ENCODE measurements at regions not wholly inside any gene's neighbourhood (a gene's known extent, or its start where the extent isn't known, plus 50 kb on each side); places are given as distances from the start of the nearest gene placed in this dataset.

DNA sequence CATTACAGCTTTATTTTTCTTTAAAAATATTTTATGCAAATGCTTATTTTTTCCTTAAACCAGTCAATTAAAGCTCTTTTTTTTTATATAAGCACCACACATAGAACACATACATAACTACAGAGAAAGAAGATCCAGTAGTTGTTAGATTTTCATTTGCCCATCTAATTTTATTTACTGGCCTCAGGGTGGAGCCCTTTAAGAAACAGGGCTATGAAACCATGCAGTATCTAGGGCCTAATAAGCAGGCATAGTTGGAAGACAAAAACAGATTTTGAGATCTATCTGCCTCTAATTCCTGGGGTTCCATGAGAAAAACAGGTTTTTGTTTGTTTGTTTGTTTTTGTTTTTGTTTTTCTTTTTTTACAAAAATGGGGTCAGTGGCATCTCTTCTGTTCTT is 120.6 kb downstream of the BCHE start:
- DNase-seq, result no peak
- no peaks in the 10 kb centered on the region for H3K4me1 Mint-ChIP-seq
- POLR2A ChIA-PET, result no interaction called here
- CTCF ChIA-PET, result no interaction called here
- Histone ChIP-seq H3K4me3 (ENCODE audit: low read length) (no peak overlapping the region), H3K9me3 (ENCODE audit: low read length) (no peaks in the 10 kb centered on the region), H3K4me1 (ENCODE audit: insufficient read depth, low read length) (no peaks in the 10 kb centered on the region), H3K27ac (ENCODE audit: low read depth, low read length) (no peak overlapping the region), H3K27me3 (ENCODE audit: insufficient read depth, low read length, poor library complexity, severe bottlenecking) (no peaks in the 10 kb centered on the region), H3K36me3 (ENCODE audit: insufficient read depth, low read length) (no peaks in the 10 kb centered on the region)
- no peaks in the 10 kb centered on the region for H3K36me3 Mint-ChIP-seq
- no peak overlapping the region for H3K4me3 Mint-ChIP-seq
- peaks cover 2 to 18% (median 8%) of the 10 kb centered on the region in 5 donors for H3K9me3 Mint-ChIP-seq
- no peaks in the 10 kb centered on the region for H3K27me3 Mint-ChIP-seq
- H3K27ac Mint-ChIP-seq, result no peak overlapping the region

DNA sequence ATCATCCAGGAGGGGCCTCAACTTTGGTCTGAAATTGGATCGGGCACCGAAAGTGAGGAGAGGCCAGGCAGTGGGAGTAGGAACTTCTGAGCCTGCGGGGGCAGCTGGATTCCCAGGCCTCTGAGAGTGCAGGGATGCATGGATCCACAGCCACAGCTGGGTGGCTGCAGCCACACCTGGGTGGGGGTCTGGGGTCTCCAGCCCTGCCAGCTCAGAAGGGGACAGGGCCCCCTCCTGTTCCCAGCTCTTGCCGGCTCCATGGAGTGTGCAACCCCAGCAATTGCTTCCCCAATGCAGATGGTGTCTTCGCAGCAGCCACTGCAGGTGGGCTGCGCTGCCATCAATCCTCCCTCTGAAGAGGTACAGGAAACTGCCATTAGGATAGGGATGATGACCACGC is 123.7 kb downstream of the BCHE start:
- Histone ChIP-seq H3K9me3 (ENCODE audit: low read length) (no peaks in the 10 kb centered on the region), H3K4me1 (ENCODE audit: insufficient read depth, low read length) (no peaks in the 10 kb centered on the region), H3K27me3 (ENCODE audit: insufficient read depth, low read length, poor library complexity, severe bottlenecking) (no peaks in the 10 kb centered on the region), H3K27ac (ENCODE audit: low read depth, low read length) (no peak overlapping the region), H3K4me3 (ENCODE audit: low read length) (no peak overlapping the region), H3K36me3 (ENCODE audit: insufficient read depth, low read length) (no peaks in the 10 kb centered on the region)
- Mint-ChIP-seq H3K36me3 (no peaks in the 10 kb centered on the region), H3K4me3 (no peak overlapping the region), H3K27me3 (no peaks in the 10 kb centered on the region), H3K4me1 (no peaks in the 10 kb centered on the region), H3K9me3 (peaks cover 2 to 17% (median 7%) of the 10 kb centered on the region in 5 donors), H3K27ac (no peak overlapping the region)
- no peak for DNase-seq
- CTCF ChIA-PET, result no interaction called here
- POLR2A ChIA-PET, result no interaction called here

DNA sequence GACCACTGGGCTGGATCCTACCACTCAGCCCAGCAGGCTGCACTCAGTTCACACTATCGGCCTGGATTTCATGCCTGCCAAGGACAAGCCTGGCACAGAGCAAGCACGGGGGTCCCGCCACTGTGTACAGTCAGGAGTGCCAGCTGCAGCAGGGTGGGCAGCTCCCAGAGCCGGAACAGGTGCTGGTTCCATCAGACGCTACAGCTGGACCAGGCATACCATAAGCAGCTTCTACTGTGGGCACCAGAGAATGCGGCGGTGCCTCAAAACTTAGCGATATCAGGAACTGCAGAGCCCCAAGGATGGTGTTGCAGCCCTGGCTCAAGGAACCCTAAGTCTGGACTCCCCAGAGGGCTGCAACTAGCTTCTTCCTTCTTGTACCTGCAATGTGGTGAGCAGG is 124.8 kb downstream of the BCHE start:
- no peaks in the 10 kb centered on the region for H3K9me3 ChIP-seq (ENCODE audit: low read length)
- Mint-ChIP-seq H3K4me1 (no peaks in the 10 kb centered on the region), H3K9me3 (peaks cover 2 to 14% (median 6%) of the 10 kb centered on the region in 5 donors), H3K27me3 (no peaks in the 10 kb centered on the region), H3K4me3 (no peak overlapping the region), H3K36me3 (no peaks in the 10 kb centered on the region), H3K27ac (no peak overlapping the region)
- DNase-seq, result no peak
- no peaks in the 10 kb centered on the region for H3K36me3 ChIP-seq (ENCODE audit: insufficient read depth, low read length)
- POLR2A ChIA-PET, result no interaction called here
- no peak overlapping the region for H3K4me3 ChIP-seq (ENCODE audit: low read length)
- H3K4me1 ChIP-seq (ENCODE audit: insufficient read depth, low read length), result no peaks in the 10 kb centered on the region
- CTCF ChIA-PET, result no interaction called here
- H3K27me3 ChIP-seq (ENCODE audit: insufficient read depth, low read length, poor library complexity, severe bottlenecking), result no peaks in the 10 kb centered on the region
- H3K27ac ChIP-seq (ENCODE audit: low read depth, low read length), result no peak overlapping the region

DNA sequence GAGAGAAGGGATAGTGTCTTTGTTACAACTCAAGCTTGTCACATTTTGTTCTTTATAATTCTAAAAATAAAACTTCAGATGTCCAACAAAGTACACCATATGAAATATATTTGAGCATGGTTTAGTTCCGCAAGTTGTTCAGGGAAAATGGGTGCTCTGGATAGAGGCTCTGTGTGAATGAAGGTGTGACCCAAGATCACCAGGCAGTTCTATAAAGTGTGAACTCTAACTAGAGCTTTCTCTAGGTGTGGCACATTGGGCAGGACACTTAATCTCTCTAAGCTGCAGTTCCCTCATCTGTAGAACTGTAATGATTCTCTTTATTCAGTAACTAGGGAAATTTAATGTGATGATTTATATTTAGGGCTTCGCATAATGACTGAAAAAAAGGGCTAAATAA is 139.3 kb downstream of the BCHE start:
- Histone ChIP-seq H3K36me3 (ENCODE audit: insufficient read depth, low read length) (no peaks in the 10 kb centered on the region), H3K4me1 (ENCODE audit: insufficient read depth, low read length) (no peaks in the 10 kb centered on the region), H3K27ac (ENCODE audit: low read depth, low read length) (no peak overlapping the region), H3K4me3 (ENCODE audit: low read length) (no peak overlapping the region), H3K9me3 (ENCODE audit: low read length) (no peaks in the 10 kb centered on the region), H3K27me3 (ENCODE audit: insufficient read depth, low read length, poor library complexity, severe bottlenecking) (no peaks in the 10 kb centered on the region)
- no peak overlapping the region for H3K4me3 Mint-ChIP-seq
- H3K27me3 Mint-ChIP-seq, result no peaks in the 10 kb centered on the region
- no peaks in the 10 kb centered on the region for H3K4me1 Mint-ChIP-seq
- H3K27ac Mint-ChIP-seq, result no peak overlapping the region
- no peaks in the 10 kb centered on the region for H3K36me3 Mint-ChIP-seq
- no peak for DNase-seq
- CTCF ChIA-PET, result no interaction called here
- POLR2A ChIA-PET, result no interaction called here
- peaks cover 2 to 16% (median 16%) of the 10 kb centered on the region in 5 donors for H3K9me3 Mint-ChIP-seq

DNA sequence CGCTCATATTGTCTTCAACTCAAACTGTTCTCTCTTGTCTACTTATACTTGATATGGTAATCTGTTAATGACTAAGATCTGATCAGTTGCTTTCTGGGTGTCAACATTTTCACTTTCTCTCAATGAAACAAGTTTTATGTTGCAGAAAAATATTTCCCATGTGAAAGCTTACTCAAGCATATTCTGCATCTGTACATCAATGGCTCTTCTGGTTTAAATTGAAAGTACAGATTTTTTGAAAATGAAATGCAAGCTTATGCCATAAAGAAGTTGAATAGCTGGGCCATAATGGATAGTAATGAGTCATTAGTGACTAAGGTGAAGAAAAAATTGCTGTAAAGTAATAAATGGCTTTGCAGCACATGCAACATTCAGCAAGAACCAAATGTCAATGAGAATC is 140.7 kb downstream of the BCHE start:
- Histone ChIP-seq H3K27ac (ENCODE audit: low read depth, low read length) (no peak overlapping the region), H3K36me3 (ENCODE audit: insufficient read depth, low read length) (no peaks in the 10 kb centered on the region), H3K27me3 (ENCODE audit: insufficient read depth, low read length, poor library complexity, severe bottlenecking) (no peaks in the 10 kb centered on the region), H3K9me3 (ENCODE audit: low read length) (no peaks in the 10 kb centered on the region), H3K4me1 (ENCODE audit: insufficient read depth, low read length) (no peaks in the 10 kb centered on the region), H3K4me3 (ENCODE audit: low read length) (no peak overlapping the region)
- no peaks in the 10 kb centered on the region for H3K27me3 Mint-ChIP-seq
- ChIA-PET CTCF (no interaction called here), POLR2A (no interaction called here)
- no peak overlapping the region for H3K4me3 Mint-ChIP-seq
- H3K27ac Mint-ChIP-seq, result no peak overlapping the region
- no peaks in the 10 kb centered on the region for H3K4me1 Mint-ChIP-seq
- H3K9me3 Mint-ChIP-seq, result peaks cover 9 to 21% (median 13%) of the 10 kb centered on the region in 5 donors
- no peaks in the 10 kb centered on the region for H3K36me3 Mint-ChIP-seq
- DNase-seq, result no peak

DNA sequence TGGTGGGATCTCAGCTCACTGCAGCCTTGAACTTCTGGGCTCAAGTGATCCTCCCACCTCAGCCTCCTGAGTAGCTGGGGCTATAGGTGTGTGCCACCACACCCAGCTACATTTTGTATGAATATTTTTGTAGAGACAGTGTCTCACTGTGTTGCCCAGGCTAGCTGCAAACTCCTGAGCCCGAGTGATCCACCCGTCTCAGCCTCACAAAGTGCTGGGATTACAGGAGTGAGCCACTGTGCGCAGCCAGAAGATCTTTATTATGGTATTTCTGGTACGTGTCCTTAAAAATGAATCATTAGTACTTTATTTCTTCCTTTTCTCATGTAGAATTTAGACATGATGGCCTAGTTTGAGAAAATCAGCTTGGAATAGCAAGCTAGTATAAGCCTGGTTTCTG is 153.3 kb downstream of the BCHE start:
- ChIA-PET POLR2A (no interaction called here), CTCF (no interaction called here)
- H3K27ac Mint-ChIP-seq, result no peak overlapping the region
- H3K27ac ChIP-seq (ENCODE audit: low read depth, low read length), result no peak overlapping the region
- peaks cover 6% of the 10 kb centered on the region for H3K9me3 ChIP-seq (ENCODE audit: low read length)
- peaks cover 1 to 31% (median 4%) of the 10 kb centered on the region in 5 donors for H3K9me3 Mint-ChIP-seq
- H3K4me3 Mint-ChIP-seq, result no peak overlapping the region
- no peak overlapping the region for H3K4me3 ChIP-seq (ENCODE audit: low read length)
- H3K36me3 ChIP-seq (ENCODE audit: insufficient read depth, low read length), result no peaks in the 10 kb centered on the region
- H3K36me3 Mint-ChIP-seq, result no peaks in the 10 kb centered on the region
- H3K4me1 Mint-ChIP-seq, result no peaks in the 10 kb centered on the region
- H3K4me1 ChIP-seq (ENCODE audit: insufficient read depth, low read length), result no peaks in the 10 kb centered on the region
- H3K27me3 ChIP-seq (ENCODE audit: insufficient read depth, low read length, poor library complexity, severe bottlenecking), result no peaks in the 10 kb centered on the region
- H3K27me3 Mint-ChIP-seq, result no peaks in the 10 kb centered on the region
- DNase-seq, result no peak

DNA sequence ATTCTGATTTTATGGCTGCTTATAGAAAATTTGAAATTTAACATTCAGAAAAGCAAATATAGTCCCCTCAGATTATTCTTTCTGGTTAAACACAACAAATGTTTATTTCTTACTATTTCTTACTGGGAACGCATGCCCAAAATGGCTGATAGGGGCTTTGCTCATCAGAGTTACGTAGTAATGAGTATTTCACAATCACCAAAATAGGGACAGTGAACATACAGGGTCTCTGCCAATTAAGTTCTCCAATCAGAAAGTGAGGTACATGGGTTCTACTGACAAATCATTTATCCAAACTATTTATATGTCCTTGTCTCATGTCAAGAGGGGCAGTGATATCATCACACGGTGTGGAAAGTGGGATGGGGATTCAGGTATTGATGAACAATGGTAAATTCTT is 154.5 kb downstream of the BCHE start:
- Histone ChIP-seq H3K4me3 (ENCODE audit: low read length) (no peak overlapping the region), H3K36me3 (ENCODE audit: insufficient read depth, low read length) (no peaks in the 10 kb centered on the region), H3K27ac (ENCODE audit: low read depth, low read length) (no peak overlapping the region), H3K9me3 (ENCODE audit: low read length) (peaks cover 6% of the 10 kb centered on the region), H3K4me1 (ENCODE audit: insufficient read depth, low read length) (no peaks in the 10 kb centered on the region), H3K27me3 (ENCODE audit: insufficient read depth, low read length, poor library complexity, severe bottlenecking) (no peaks in the 10 kb centered on the region)
- Mint-ChIP-seq H3K27me3 (no peaks in the 10 kb centered on the region), H3K27ac (no peak overlapping the region), H3K36me3 (no peaks in the 10 kb centered on the region), H3K4me3 (no peak overlapping the region), H3K9me3 (peaks cover 1 to 24% (median 6%) of the 10 kb centered on the region in 5 donors), H3K4me1 (no peaks in the 10 kb centered on the region)
- no peak for DNase-seq
- ChIA-PET POLR2A (no interaction called here), CTCF (no interaction called here)

DNA sequence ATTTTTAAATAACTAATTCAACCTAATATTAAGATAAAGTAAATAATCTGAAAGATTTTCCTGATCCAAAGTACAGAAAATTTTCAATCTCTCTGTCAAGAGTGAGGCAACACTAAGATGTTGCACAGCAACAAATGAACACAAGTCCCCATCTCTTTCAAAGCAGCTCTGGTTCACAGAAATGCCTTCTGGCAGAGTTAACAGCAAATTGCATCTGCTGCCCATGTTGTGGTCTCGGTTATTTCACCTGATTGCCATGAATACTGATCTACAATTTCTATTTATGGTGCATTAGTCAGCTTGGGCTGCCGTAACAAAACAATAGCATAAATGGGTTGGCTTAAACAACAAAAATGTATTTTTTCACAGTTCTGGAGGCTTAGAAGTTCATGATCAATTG is 167.3 kb downstream of the BCHE start:
- H3K36me3 Mint-ChIP-seq, result no peaks in the 10 kb centered on the region
- ChIA-PET POLR2A (no interaction called here), CTCF (no interaction called here)
- H3K4me3 Mint-ChIP-seq, result no peak overlapping the region
- H3K27me3 Mint-ChIP-seq, result no peaks in the 10 kb centered on the region
- H3K36me3 ChIP-seq (ENCODE audit: insufficient read depth, low read length), result no peaks in the 10 kb centered on the region
- no peak overlapping the region for H3K4me3 ChIP-seq (ENCODE audit: low read length)
- no peaks in the 10 kb centered on the region for H3K27me3 ChIP-seq (ENCODE audit: insufficient read depth, low read length, poor library complexity, severe bottlenecking)
- H3K27ac ChIP-seq (ENCODE audit: low read depth, low read length), result no peak overlapping the region
- DNase-seq, result no peak
- no peaks in the 10 kb centered on the region for H3K9me3 ChIP-seq (ENCODE audit: low read length)
- H3K4me1 Mint-ChIP-seq, result no peaks in the 10 kb centered on the region
- H3K27ac Mint-ChIP-seq, result no peak overlapping the region
- H3K4me1 ChIP-seq (ENCODE audit: insufficient read depth, low read length), result no peaks in the 10 kb centered on the region
- peaks cover 4 to 22% (median 7%) of the 10 kb centered on the region in 5 donors for H3K9me3 Mint-ChIP-seq

DNA sequence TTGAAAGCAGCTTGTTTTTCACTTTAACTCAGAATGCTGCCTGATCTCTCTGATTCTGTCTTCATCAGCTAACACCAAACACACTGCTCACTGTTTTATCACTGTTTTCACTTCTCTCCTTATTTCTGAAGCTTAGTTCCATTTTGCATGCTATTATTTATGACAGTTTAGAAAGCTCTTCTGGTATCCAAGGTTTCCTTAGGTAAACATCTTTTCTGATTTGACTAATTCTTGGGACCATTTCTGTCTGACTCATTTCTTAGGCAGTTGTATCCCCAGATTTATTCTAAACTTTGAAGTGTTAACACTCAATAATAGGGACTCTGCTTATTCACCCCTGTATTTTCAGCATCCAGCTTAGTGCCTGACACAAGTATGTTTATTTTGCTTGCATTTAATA is 167.7 kb downstream of the BCHE start:
- CTCF ChIA-PET, result no interaction called here
- H3K27ac ChIP-seq (ENCODE audit: low read depth, low read length), result no peak overlapping the region
- Mint-ChIP-seq H3K27me3 (no peaks in the 10 kb centered on the region), H3K27ac (no peak overlapping the region), H3K4me1 (no peaks in the 10 kb centered on the region), H3K4me3 (no peak overlapping the region), H3K36me3 (no peaks in the 10 kb centered on the region), H3K9me3 (peaks cover under 1 to 22% (median 2%) of the 10 kb centered on the region in 5 donors)
- no peaks in the 10 kb centered on the region for H3K36me3 ChIP-seq (ENCODE audit: insufficient read depth, low read length)
- H3K9me3 ChIP-seq (ENCODE audit: low read length), result no peaks in the 10 kb centered on the region
- POLR2A ChIA-PET, result no interaction called here
- no peak for DNase-seq
- H3K4me3 ChIP-seq (ENCODE audit: low read length), result no peak overlapping the region
- H3K4me1 ChIP-seq (ENCODE audit: insufficient read depth, low read length), result no peaks in the 10 kb centered on the region
- H3K27me3 ChIP-seq (ENCODE audit: insufficient read depth, low read length, poor library complexity, severe bottlenecking), result no peaks in the 10 kb centered on the region
